ENCODE measurements at regions not wholly inside any gene's neighbourhood (a gene's known extent, or its start where the extent isn't known, plus 50 kb on each side); places are given as distances from the start of the nearest gene placed in this dataset.
"Not testable (repeated sequence)": the region's sequence is repeated elsewhere in the genome, so short reads cannot be mapped to it uniquely, and the experiment has no call there.

DNA sequence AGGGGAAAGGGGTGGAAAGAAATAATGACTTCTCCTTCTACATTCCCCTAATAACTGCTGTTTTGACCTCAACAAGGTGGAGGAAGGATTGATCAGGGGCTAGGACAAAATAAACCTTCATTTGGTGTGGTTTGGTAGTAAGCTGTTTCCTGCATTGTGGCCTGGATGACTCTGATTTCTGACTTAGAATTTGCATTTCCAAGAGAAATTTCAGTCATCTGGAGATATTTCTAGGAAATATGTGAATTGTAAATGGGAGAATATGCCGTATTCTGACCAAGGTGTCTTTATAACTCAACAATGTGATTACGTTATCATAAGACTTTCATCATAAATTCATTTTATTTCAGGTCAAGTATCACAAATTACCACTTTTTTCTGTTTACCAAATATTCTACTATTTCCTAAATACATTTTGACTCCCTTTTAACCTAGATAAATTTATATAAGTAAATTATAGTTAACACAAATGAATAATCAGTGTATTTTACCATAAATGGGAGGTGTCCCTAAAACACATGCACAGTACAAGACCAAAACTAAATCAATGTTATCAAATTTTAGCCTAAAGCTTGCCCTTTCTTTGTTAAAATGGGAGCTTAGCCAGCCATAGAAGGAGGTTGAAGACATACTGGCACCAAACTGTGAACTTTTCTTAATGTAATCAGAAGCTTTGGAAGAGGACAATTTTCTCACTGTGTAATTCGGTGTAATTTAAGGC lies 828.8 kb downstream of the TMTC2 start:
- no peak for DNase-seq
- Mint-ChIP-seq H3K36me3 (no peaks in the 10 kb centered on the region), H3K4me3 (no peak overlapping the region), H3K27me3 (no peaks in the 10 kb centered on the region), H3K9me3 (no peaks in the 10 kb centered on the region), H3K4me1 (no peaks in the 10 kb centered on the region), H3K27ac (no peak overlapping the region)
- ATAC-seq (replicated peaks), result no peak

- ATAC-seq (replicated peaks), result no peak
- DNase-seq, result no peak
- H3K27me3 Mint-ChIP-seq, result no peaks in the 10 kb centered on the region
- no peak overlapping the region for H3K4me3 Mint-ChIP-seq
- no peaks in the 10 kb centered on the region for H3K36me3 Mint-ChIP-seq
- H3K4me1 Mint-ChIP-seq, result no peaks in the 10 kb centered on the region
- no peak overlapping the region for H3K27ac Mint-ChIP-seq
- no peaks in the 10 kb centered on the region for H3K9me3 Mint-ChIP-seq
Measured at GRCh38 chr12:83514372-83514771, 827.7 kb downstream of the TMTC2 start.

DNA sequence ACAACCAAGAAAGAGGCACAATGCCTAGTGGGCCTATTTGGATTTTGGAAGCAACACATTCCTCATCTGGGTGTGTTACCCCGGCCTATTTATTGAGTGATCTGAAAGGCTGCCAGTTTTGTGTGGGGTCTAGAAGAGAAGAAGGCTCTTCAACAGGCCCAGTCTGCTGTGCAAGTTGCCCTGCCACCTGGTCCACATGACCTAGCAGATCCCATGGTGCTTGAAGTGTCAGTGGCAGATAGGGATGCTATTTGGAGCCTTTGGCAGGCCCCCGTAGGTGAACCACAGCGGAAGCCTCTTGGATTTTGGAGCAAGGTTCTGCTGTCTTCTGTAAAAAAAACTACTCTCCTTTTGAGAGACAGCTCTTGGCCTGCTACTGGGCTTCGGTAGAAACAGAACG lies 820.1 kb downstream of the TMTC2 start:
- H3K4me3 Mint-ChIP-seq, result no peak overlapping the region
- no peaks in the 10 kb centered on the region for H3K36me3 Mint-ChIP-seq
- H3K27me3 Mint-ChIP-seq, result no peaks in the 10 kb centered on the region
- DNase-seq, result no peak
- ATAC-seq (replicated peaks), result no peak
- no peaks in the 10 kb centered on the region for H3K4me1 Mint-ChIP-seq
- H3K27ac Mint-ChIP-seq, result no peak overlapping the region
- H3K9me3 Mint-ChIP-seq, result peaks cover 0 to 5% of the 10 kb centered on the region in 2 donors

DNA sequence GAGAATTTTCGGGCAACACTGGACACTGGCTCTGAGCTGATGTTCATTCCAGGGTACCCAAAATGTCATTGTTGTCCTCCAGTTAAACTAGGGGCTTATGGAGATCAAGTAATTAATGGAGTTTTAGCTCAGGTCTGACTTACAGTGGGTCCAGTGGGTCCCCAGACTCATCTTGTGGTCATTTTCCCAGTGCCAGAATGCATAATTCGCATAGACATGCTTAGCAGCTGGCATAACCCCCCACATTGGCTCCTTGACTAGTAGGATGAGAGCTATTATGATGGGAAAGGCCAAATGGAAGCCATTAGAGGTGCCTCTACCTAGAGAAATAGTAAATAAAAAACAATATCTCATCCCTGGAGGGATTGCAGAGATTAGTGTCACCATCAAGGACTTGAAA lies 818.9 kb downstream of the TMTC2 start:
- no peaks in the 10 kb centered on the region for H3K36me3 Mint-ChIP-seq
- no peak for DNase-seq

GRCh38 chr12:83499894-83500293 lies 813.2 kb downstream of the TMTC2 start:
- not testable (repeated sequence) for H3K4me1 Mint-ChIP-seq; H3K27me3 Mint-ChIP-seq; ATAC-seq (replicated peaks); H3K36me3 Mint-ChIP-seq; DNase-seq; H3K27ac Mint-ChIP-seq; H3K4me3 Mint-ChIP-seq
- peaks cover 9 to 11% of the 10 kb centered on the region in 2 donors for H3K9me3 Mint-ChIP-seq

More for the DNA sequence above, 818.9 kb downstream of the TMTC2 start:
- no peaks in the 10 kb centered on the region for H3K27me3 Mint-ChIP-seq
- no peak overlapping the region for H3K27ac Mint-ChIP-seq
- no peaks in the 10 kb centered on the region for H3K4me1 Mint-ChIP-seq
- no peak for ATAC-seq (replicated peaks)
- H3K9me3 Mint-ChIP-seq, result peaks cover 5 to 10% of the 10 kb centered on the region in 2 donors
- H3K4me3 Mint-ChIP-seq, result no peak overlapping the region

- H3K36me3 Mint-ChIP-seq, result no peaks in the 10 kb centered on the region
- no peak overlapping the region for H3K4me3 Mint-ChIP-seq
- no peaks in the 10 kb centered on the region for H3K4me1 Mint-ChIP-seq
- no peak for ATAC-seq (replicated peaks)
- H3K9me3 Mint-ChIP-seq, result peaks cover 0 to 2% of the 10 kb centered on the region in 2 donors
- DNase-seq, result no peak
- H3K27me3 Mint-ChIP-seq, result no peaks in the 10 kb centered on the region
- H3K27ac Mint-ChIP-seq, result no peak overlapping the region
Measured at GRCh38 chr12:83477696-83478095, 791.0 kb downstream of the TMTC2 start.

GRCh38 chr12:83476695-83477690 lies 790.3 kb downstream of the TMTC2 start:
- ATAC-seq (replicated peaks) (no peak), DNase-seq (no peak)
- Mint-ChIP-seq H3K9me3 (peaks cover 0 to 2% of the 10 kb centered on the region in 2 donors), H3K27me3 (no peaks in the 10 kb centered on the region), H3K4me1 (no peaks in the 10 kb centered on the region), H3K36me3 (no peaks in the 10 kb centered on the region), H3K27ac (no peak overlapping the region), H3K4me3 (no peak overlapping the region)

DNA sequence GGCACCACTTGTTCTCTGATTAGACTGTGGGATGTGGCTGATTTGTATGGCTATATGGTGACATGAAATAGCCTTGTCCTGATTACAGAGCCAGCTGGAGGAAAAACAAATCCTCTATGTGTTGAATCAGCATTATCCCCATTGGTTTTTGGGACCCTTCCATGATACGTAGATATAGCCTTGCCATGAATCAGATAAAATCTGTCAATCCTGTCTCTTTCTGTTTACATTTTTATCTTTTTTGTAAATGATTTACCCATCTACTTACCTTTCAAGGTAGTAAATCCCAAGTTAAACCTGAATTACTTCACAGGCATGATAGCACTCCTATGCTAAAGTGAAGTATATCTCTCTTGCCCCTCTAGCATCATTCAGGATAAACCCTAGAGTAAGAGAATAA lies 789.3 kb downstream of the TMTC2 start:
- no peak overlapping the region for H3K27ac Mint-ChIP-seq
- no peaks in the 10 kb centered on the region for H3K27me3 Mint-ChIP-seq
- no peaks in the 10 kb centered on the region for H3K36me3 Mint-ChIP-seq
- ATAC-seq (replicated peaks), result no peak
- no peak overlapping the region for H3K4me3 Mint-ChIP-seq
- no peaks in the 10 kb centered on the region for H3K4me1 Mint-ChIP-seq
- H3K9me3 Mint-ChIP-seq, result no peaks in the 10 kb centered on the region
- no peak for DNase-seq

DNA sequence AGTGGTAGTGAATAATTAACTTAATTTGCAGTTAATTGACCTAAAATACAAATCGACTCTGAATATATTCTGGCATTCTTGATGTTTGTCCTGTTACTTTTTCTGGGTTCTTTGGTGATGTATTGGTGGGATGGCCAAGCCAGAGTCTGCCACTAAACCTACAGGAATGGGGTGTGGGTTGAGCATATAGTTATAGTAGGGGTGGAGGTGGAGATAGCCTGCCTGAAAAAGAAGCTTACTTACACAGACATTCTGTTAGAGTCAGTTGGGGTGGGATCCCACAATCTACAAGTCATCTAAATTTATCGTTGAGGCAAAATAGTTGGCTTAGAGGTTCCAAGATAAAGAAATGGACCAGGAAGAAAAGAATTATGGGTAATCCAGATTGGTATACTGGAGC lies 787.7 kb downstream of the TMTC2 start:
- Mint-ChIP-seq H3K27ac (no peak overlapping the region), H3K36me3 (no peaks in the 10 kb centered on the region), H3K27me3 (no peaks in the 10 kb centered on the region), H3K4me1 (no peaks in the 10 kb centered on the region), H3K9me3 (no peaks in the 10 kb centered on the region), H3K4me3 (no peak overlapping the region)
- ATAC-seq (replicated peaks), result no peak
- no peak for DNase-seq

DNA sequence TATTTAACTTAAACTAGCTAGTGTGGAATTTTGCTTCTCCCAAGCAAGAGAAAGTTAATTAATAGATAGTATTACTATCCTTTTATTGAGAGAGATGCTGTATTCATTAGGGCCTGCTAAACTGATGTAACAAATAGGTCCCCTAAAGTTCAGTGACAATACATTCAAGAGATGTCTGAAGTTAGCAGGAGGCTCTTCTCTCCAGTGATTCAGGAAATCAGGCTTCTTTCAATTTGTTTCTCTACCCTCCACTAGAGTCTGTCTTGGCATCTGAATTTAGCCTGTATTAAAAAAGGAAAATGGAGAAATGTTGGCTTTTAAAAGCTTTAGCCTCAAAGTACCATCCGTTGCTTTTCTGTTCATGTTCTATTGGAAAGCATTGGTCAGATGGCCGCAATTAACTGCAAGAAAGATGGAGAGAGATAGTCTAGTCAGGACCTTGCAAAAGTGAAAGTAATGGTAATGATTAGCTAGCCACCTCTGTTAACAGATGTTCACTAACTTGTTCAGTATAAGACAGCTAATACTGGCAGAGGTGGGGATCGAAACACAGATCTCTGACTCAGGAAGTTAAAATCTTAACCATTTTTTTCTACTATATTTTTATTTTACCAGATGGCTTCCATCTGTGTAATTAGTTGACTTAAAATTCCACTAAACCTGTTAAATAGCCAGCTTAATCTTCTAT lies 786.8 kb downstream of the TMTC2 start:
- ATAC-seq (replicated peaks), result no peak
- no peak overlapping the region for H3K4me3 Mint-ChIP-seq
- H3K9me3 Mint-ChIP-seq, result peaks cover 0 to under 1% of the 10 kb centered on the region in 2 donors
- no peak for DNase-seq
- no peaks in the 10 kb centered on the region for H3K36me3 Mint-ChIP-seq
- H3K27ac Mint-ChIP-seq, result no peak overlapping the region
- H3K27me3 Mint-ChIP-seq, result no peaks in the 10 kb centered on the region
- H3K4me1 Mint-ChIP-seq, result no peaks in the 10 kb centered on the region

- no peak overlapping the region for H3K27ac Mint-ChIP-seq
- ATAC-seq (replicated peaks) (no peak), DNase-seq (no peak)
- H3K4me3 Mint-ChIP-seq, result no peak overlapping the region
- no peaks in the 10 kb centered on the region for H3K4me1 Mint-ChIP-seq
- no peaks in the 10 kb centered on the region for H3K36me3 Mint-ChIP-seq
- peaks cover 0 to 1% of the 10 kb centered on the region in 2 donors for H3K9me3 Mint-ChIP-seq
- H3K27me3 Mint-ChIP-seq, result no peaks in the 10 kb centered on the region
Measured at GRCh38 chr12:83472772-83473171, 786.1 kb downstream of the TMTC2 start.

- peaks cover 0 to 1% of the 10 kb centered on the region in 2 donors for H3K9me3 Mint-ChIP-seq
- H3K4me3 Mint-ChIP-seq, result no peak overlapping the region
- no peaks in the 10 kb centered on the region for H3K27me3 Mint-ChIP-seq
- no peaks in the 10 kb centered on the region for H3K36me3 Mint-ChIP-seq
- DNase-seq, result no peak
- ATAC-seq (replicated peaks), result no peak
- H3K4me1 Mint-ChIP-seq, result no peaks in the 10 kb centered on the region
- H3K27ac Mint-ChIP-seq, result no peak overlapping the region
Measured at GRCh38 chr12:83472350-83472749, 785.6 kb downstream of the TMTC2 start.

- peaks cover 0 to 1% of the 10 kb centered on the region in 2 donors for H3K9me3 Mint-ChIP-seq
- ATAC-seq (replicated peaks) (no peak), DNase-seq (no peak)
- H3K36me3 Mint-ChIP-seq, result no peaks in the 10 kb centered on the region
- no peaks in the 10 kb centered on the region for H3K27me3 Mint-ChIP-seq
- H3K4me3 Mint-ChIP-seq, result no peak overlapping the region
- no peaks in the 10 kb centered on the region for H3K4me1 Mint-ChIP-seq
- H3K27ac Mint-ChIP-seq, result no peak overlapping the region
Measured at GRCh38 chr12:83471341-83471740, 784.6 kb downstream of the TMTC2 start.

- Mint-ChIP-seq H3K4me3 (no peak overlapping the region), H3K36me3 (no peaks in the 10 kb centered on the region), H3K9me3 (peaks cover 0 to 1% of the 10 kb centered on the region in 2 donors), H3K27me3 (no peaks in the 10 kb centered on the region), H3K27ac (no peak overlapping the region), H3K4me1 (no peaks in the 10 kb centered on the region)
- ATAC-seq (replicated peaks) (no peak), DNase-seq (no peak)
Measured at GRCh38 chr12:83470749-83471148, 784.0 kb downstream of the TMTC2 start.
